GM23338 (cell line): ENCODE measurements at regions not wholly inside any gene's neighbourhood (a gene's known extent, or its start where the extent isn't known, plus 50 kb on each side); places are given as distances from the start of the nearest gene placed in this dataset.
A peak's percentile ranks its signal among the peaks of the same experiment; 100 is the strongest.
"Not testable (repeated sequence)": the region's sequence is repeated elsewhere in the genome, so short reads cannot be mapped to it uniquely, and the experiment has no call there.

ENCODE experiments used
- ATAC-seq: fragments of 200-7000 bp; cut with Tn5 transposase; 3 replicates; pipeline ENCODE4 v1.9.1; 2020
- DNase-seq: peaks from one replicate; pipeline ENCODE4 v3.0.0-alpha.2; 2015; ENCODE audit warnings: low spot score
- H2AFZ ChIP-seq: fragments of 200-600 bp; sonication (generic); 2 replicates; pipeline ENCODE4 v1.8.0; 2016; ENCODE audit warnings: antibody characterized with exemption, mild to moderate bottlenecking, moderate library complexity
- H3F3A ChIP-seq: fragments of 200-600 bp; sonication (generic); replicated peaks from 2 replicates; pipeline ENCODE4 v1.8.0; 2017; ENCODE audit warnings: antibody characterized with exemption, mixed run types, low read depth
- H3K27ac ChIP-seq: fragments of 200-600 bp; sonication (generic); 2 replicates; pipeline ENCODE4 v1.6.1; 2016; ENCODE audit warnings: low read depth
- H3K27me3 ChIP-seq: fragments of 200-600 bp; sonication (generic); 2 replicates; pipeline ENCODE4 v1.8.0; 2016; ENCODE audit warnings: mild to moderate bottlenecking, mixed run types, moderate library complexity; ENCODE audit not compliant: insufficient read depth
- H3K36me3 ChIP-seq: fragments of 200-600 bp; sonication (generic); 2 replicates; pipeline ENCODE4 v1.8.0; 2016; ENCODE audit warnings: mild to moderate bottlenecking; ENCODE audit not compliant: insufficient read depth
- H3K4me1 ChIP-seq: fragments of 200-600 bp; sonication (generic); 2 replicates; pipeline ENCODE4 v1.8.0; 2016; ENCODE audit warnings: mild to moderate bottlenecking, moderate library complexity; ENCODE audit not compliant: insufficient read depth
- H3K4me2 ChIP-seq: fragments of 200-600 bp; sonication (generic); 2 replicates; pipeline ENCODE4 v1.7.1; 2017; ENCODE audit warnings: mixed run types
- H3K4me3 ChIP-seq: fragments of 200-600 bp; sonication (generic); 2 replicates; pipeline ENCODE4 v1.6.1; 2016; ENCODE audit warnings: mixed run types
- H3K79me2 ChIP-seq: fragments of 200-600 bp; sonication (generic); replicated peaks from 2 replicates; pipeline ENCODE4 v1.8.0; 2017; ENCODE audit warnings: mild to moderate bottlenecking; ENCODE audit not compliant: insufficient read depth
- H3K9me2 ChIP-seq: fragments of 200-600 bp; sonication (generic); 2 replicates; pipeline ENCODE4 v1.8.0; 2017; ENCODE audit not compliant: insufficient read depth
- H4K20me1 ChIP-seq: fragments of 200-600 bp; sonication (generic); replicated peaks from 2 replicates; pipeline ENCODE4 v1.8.0; 2017; ENCODE audit warnings: mild to moderate bottlenecking; ENCODE audit not compliant: insufficient read depth
- H3K27ac Mint-ChIP-seq: 2 replicates; pipeline ENCODE4 v1.8.0; 2020; ENCODE audit warnings: inconsistent platforms, mild to moderate bottlenecking, moderate library complexity, mixed read lengths
- H3K27me3 Mint-ChIP-seq: 3 replicates; pipeline ENCODE4 v1.8.0; 2022; ENCODE audit warnings: low read depth, mild to moderate bottlenecking, moderate library complexity, mixed read lengths, inconsistent platforms; ENCODE audit not compliant: insufficient read depth, poor library complexity
- H3K36me3 Mint-ChIP-seq: 3 replicates; pipeline ENCODE4 v1.8.0; 2021; ENCODE audit warnings: low read depth, mild to moderate bottlenecking, inconsistent platforms, moderate library complexity, mixed read lengths
- H3K4me1 Mint-ChIP-seq: 3 replicates; pipeline ENCODE4 v1.8.0; 2020; ENCODE audit warnings: mild to moderate bottlenecking, inconsistent platforms, mixed read lengths
- H3K4me3 Mint-ChIP-seq: 3 replicates; pipeline ENCODE4 v1.8.0; 2021; ENCODE audit warnings: moderate library complexity, mild to moderate bottlenecking, inconsistent platforms, mixed read lengths
- H3K9me3 Mint-ChIP-seq: 3 replicates; pipeline ENCODE4 v1.8.0; 2020; ENCODE audit warnings: moderate library complexity, mild to moderate bottlenecking, inconsistent platforms, mixed read lengths
- CREB1 ChIP-seq: fragments of 250-450 bp; sonication (Bioruptor Pico); IDR thresholded peaks from 2 replicates; pipeline ENCODE4 v1.5.0; 2020; ENCODE audit warnings: low read depth, mild to moderate bottlenecking, moderate library complexity
- EZH2phosphoT487 ChIP-seq: fragments of 200-600 bp; sonication (generic); IDR thresholded peaks from one replicate; pipeline ENCODE4 v1.8.1; 2018; ENCODE audit warnings: antibody characterized with exemption; ENCODE audit not compliant: unreplicated experiment
- JUNB ChIP-seq: IDR thresholded peaks from one replicate; pipeline ENCODE4 v1.6.1; 2016; ENCODE audit warnings: antibody characterized with exemption; ENCODE audit not compliant: unreplicated experiment
- STAT1 ChIP-seq: IDR thresholded peaks from one replicate; pipeline ENCODE4 v1.6.1; 2016; ENCODE audit warnings: antibody characterized with exemption; ENCODE audit not compliant: unreplicated experiment
- ZNF114 ChIP-seq: fragments of 250-450 bp; sonication (Bioruptor Pico); IDR thresholded peaks from 2 replicates; pipeline ENCODE4 v1.5.0; 2020; ENCODE audit warnings: mild to moderate bottlenecking, moderate library complexity
- ZNF331 ChIP-seq: fragments of 250-450 bp; sonication (Bioruptor Pico); IDR thresholded peaks from 2 replicates; pipeline ENCODE4 v1.5.0; 2020; ENCODE audit warnings: low read depth, mild to moderate bottlenecking, moderate library complexity
- TF ChIP-seq, protein P1 (sequence below): IDR thresholded peaks from 2 replicates; pipeline ENCODE4 v1.6.1; 2016; ENCODE audit warnings: antibody characterized with exemption
- TF ChIP-seq, protein P2 (sequence below): IDR thresholded peaks from one replicate; pipeline ENCODE4 v1.6.1; 2018; ENCODE audit warnings: antibody characterized with exemption; ENCODE audit not compliant: unreplicated experiment

DNA sequence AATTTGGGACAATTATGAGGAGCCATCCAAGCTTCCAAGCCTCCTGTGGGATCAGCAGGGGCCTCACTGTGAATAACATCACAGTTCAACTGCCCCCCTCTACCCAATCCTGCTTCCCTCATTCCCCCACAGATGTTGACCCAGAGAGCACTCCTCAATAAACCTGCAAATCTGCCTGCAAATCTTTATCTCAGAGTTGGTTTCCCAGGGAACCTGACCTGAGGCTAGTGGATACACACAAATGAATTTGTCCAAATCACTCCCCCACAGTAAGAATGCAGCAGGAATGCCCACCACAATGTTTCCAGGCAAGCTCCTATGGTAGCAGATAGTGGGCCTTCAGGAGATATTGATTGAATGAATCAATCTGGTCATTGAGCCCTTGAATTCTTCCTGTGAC lies 56.4 kb upstream of the HIVEP3 start (continued):
- TF ChIP-seq, protein P1, sequence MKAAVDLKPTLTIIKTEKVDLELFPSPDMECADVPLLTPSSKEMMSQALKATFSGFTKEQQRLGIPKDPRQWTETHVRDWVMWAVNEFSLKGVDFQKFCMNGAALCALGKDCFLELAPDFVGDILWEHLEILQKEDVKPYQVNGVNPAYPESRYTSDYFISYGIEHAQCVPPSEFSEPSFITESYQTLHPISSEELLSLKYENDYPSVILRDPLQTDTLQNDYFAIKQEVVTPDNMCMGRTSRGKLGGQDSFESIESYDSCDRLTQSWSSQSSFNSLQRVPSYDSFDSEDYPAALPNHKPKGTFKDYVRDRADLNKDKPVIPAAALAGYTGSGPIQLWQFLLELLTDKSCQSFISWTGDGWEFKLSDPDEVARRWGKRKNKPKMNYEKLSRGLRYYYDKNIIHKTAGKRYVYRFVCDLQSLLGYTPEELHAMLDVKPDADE, result no peak
- TF ChIP-seq ZNF114 (no peak), STAT1 (no peak), EZH2phosphoT487 (no peak), CREB1 (no peak), ZNF331 (no peak), JUNB (no peak)
- TF ChIP-seq, protein P2, sequence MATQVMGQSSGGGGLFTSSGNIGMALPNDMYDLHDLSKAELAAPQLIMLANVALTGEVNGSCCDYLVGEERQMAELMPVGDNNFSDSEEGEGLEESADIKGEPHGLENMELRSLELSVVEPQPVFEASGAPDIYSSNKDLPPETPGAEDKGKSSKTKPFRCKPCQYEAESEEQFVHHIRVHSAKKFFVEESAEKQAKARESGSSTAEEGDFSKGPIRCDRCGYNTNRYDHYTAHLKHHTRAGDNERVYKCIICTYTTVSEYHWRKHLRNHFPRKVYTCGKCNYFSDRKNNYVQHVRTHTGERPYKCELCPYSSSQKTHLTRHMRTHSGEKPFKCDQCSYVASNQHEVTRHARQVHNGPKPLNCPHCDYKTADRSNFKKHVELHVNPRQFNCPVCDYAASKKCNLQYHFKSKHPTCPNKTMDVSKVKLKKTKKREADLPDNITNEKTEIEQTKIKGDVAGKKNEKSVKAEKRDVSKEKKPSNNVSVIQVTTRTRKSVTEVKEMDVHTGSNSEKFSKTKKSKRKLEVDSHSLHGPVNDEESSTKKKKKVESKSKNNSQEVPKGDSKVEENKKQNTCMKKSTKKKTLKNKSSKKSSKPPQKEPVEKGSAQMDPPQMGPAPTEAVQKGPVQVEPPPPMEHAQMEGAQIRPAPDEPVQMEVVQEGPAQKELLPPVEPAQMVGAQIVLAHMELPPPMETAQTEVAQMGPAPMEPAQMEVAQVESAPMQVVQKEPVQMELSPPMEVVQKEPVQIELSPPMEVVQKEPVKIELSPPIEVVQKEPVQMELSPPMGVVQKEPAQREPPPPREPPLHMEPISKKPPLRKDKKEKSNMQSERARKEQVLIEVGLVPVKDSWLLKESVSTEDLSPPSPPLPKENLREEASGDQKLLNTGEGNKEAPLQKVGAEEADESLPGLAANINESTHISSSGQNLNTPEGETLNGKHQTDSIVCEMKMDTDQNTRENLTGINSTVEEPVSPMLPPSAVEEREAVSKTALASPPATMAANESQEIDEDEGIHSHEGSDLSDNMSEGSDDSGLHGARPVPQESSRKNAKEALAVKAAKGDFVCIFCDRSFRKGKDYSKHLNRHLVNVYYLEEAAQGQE, result no peak

DNA sequence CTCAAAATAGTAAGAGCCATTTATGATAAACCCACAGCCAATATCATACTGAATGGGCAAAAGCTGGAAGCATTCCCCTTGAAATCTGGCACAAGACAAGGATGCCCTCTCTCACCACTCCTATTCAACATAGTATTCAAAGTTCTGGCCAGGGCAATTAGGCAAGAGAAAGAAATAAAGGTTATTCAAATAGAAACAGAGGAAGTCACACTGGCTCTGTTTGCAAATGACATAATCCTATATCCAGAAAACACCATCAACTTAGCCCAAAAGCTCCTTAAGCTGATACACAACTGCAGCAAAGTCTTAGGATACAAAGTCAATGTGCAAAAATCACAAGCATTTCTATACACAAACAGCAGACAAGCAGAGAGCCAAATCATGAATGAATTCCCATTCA lies 49.8 kb upstream of the HIVEP3 start:
- not testable (repeated sequence) for H3K36me3 Mint-ChIP-seq

More for the DNA sequence above, 49.8 kb upstream of the HIVEP3 start:
- H3K79me2 ChIP-seq, H3K27ac Mint-ChIP-seq, H2AFZ ChIP-seq, DNase-seq, H4K20me1 ChIP-seq, ATAC-seq, H3K36me3 ChIP-seq, H3K9me3 Mint-ChIP-seq, H3K27me3 ChIP-seq, H3F3A ChIP-seq, H3K27me3 Mint-ChIP-seq, H3K4me1 ChIP-seq, H3K4me3 Mint-ChIP-seq, H3K4me3 ChIP-seq, H3K27ac ChIP-seq: not testable (repeated sequence)
- H3K4me2 ChIP-seq, result peak overlapping the region; percentile 21; the same call in 1 of the 2 replicates
- H3K4me1 Mint-ChIP-seq, result peaks cover 14% of the 10 kb centered on the region; the same call in 2 of the 3 replicates
- H3K9me2 ChIP-seq, result peaks cover 14% of the 10 kb centered on the region
